ENCODE measurements at regions not wholly inside any gene's neighbourhood (a gene's known extent, or its start where the extent isn't known, plus 50 kb on each side); places are given as distances from the start of the nearest gene placed in this dataset.

GRCh38 chr12:75650100-75650499 is 138.7 kb upstream of the KRR1 start:
- in situ Hi-C loops (cut with HindIII; ENCODE audit: extremely low pct_ligation_motif_present, low pct_unique_long_range_greater_than_20kb), result no loop called here
- no peaks in the 10 kb centered on the region for H3K36me3 ChIP-seq (replicated peaks in 1 of 2; ENCODE audit: control insufficient read depth in 1 of 2, insufficient read depth in 2 of 2, low read length in 2 of 2)
- no peak overlapping the region for H3K4me2 ChIP-seq (ENCODE audit: low read depth, low read length)
- no peak for TF ChIP-seq E2F5 (CRISPR knock-in tag; conservative IDR thresholded peaks at IDR 0.05)
- TF ChIP-seq ZBED4 (CRISPR knock-in tag; IDR thresholded peaks at IDR 0.05; ENCODE audit: borderline replicate concordance), result no peak
- TF ChIP-seq NFKB2 (CRISPR knock-in tag; IDR thresholded peaks at IDR 0.05; ENCODE audit: borderline replicate concordance), result no peak
- TF ChIP-seq GATAD2A (CRISPR knock-in tag; IDR thresholded peaks at IDR 0.05), result no peak
- no peak for TF ChIP-seq ZC3H4 (CRISPR knock-in tag; IDR thresholded peaks at IDR 0.05; ENCODE audit: borderline replicate concordance)
- TF ChIP-seq MLX (CRISPR knock-in tag; IDR thresholded peaks at IDR 0.05), result no peak
- TF ChIP-seq TCF12 (IDR thresholded peaks at IDR 0.05), result no peak
- no peak for TF ChIP-seq TCF12 (CRISPR knock-in tag; IDR thresholded peaks at IDR 0.05)
- TF ChIP-seq KLF9 (CRISPR knock-in tag; IDR thresholded peaks at IDR 0.05; ENCODE audit: low read depth), result no peak
- TF ChIP-seq IRF1 (CRISPR knock-in tag; IDR thresholded peaks at IDR 0.05; ENCODE audit: low read depth), result no peak
- TF ChIP-seq NPAS2 (CRISPR knock-in tag; IDR thresholded peaks at IDR 0.05; ENCODE audit: borderline replicate concordance), result no peak
- no TSS peak for BruUV-seq (replicated peaks)
- peaks cover 17% of the 10 kb centered on the region for H3K4me1 ChIP-seq (ENCODE audit: insufficient read depth, low read length)
- H3K4me3 ChIP-seq (replicated peaks in 1 of 3; ENCODE audit: insufficient read depth in 1 of 3, low read depth in 2 of 3, low read length in 3 of 3), result no peak overlapping the region
- no peak overlapping the region for H3K27ac ChIP-seq (ENCODE audit: extremely low read length, insufficient read depth, low read length)
- CTCF ChIA-PET (ENCODE audit: low intra/inter-chr PET ratio, low total read pairs), result no interaction called here
- H2AFZ ChIP-seq (ENCODE audit: low read length), result no peak overlapping the region
- H3K9me3 ChIP-seq (ENCODE audit: low read length), result no peaks in the 10 kb centered on the region
- no peak for FAIRE-seq
- POLR2A ChIA-PET, result interaction anchor here (2.5 kb wide), 1 partner anchor 16 kb away, joined by 9 read pairs; no protein-coding TSS in a partner anchor
- H3K79me2 ChIP-seq (ENCODE audit: insufficient read depth, low read length), result no peaks in the 10 kb centered on the region
- no peak for DNase-seq (ENCODE audit: low spot score)
- no peaks in the 10 kb centered on the region for H3K27me3 ChIP-seq (ENCODE audit: control insufficient read depth in 1 of 2, insufficient read depth in 2 of 2, low read length in 2 of 2)
- H4K20me1 ChIP-seq (ENCODE audit: insufficient read depth, low read length), result no peaks in the 10 kb centered on the region
- ATAC-seq, result no peak
- intact Hi-C loops (cut with micrococcal nuclease; ENCODE audit: unreplicated experiment), result no loop called here
- no peak overlapping the region for H3K9ac ChIP-seq (ENCODE audit: insufficient read depth, low read depth, low read length)
